ENCODE measurements at regions not wholly inside any gene's neighbourhood (a gene's known extent, or its start where the extent isn't known, plus 50 kb on each side); places are given as distances from the start of the nearest gene placed in this dataset.
"Not testable (repeated sequence)": the region's sequence is repeated elsewhere in the genome, so short reads cannot be mapped to it uniquely, and the experiment has no call there.

DNA sequence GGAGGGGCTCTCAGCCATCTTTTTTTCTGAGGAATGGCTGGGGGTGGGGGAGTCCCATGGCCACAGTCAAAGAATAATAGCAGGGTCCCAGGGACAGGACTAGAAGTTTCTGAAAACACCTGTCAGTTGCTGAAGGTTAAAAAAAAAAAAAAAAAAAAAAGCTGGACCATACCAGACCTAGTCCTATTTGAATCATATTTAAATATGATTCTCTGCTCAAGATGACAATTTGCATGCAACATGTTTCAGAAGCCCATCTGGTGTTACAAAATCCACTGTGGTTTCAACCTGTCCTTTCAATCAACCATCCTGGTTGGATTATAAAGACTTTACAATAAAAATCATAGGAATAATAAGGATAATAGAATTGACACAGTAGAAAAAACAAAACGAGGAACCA, 153.7 kb downstream of the TENT5C start:
- no peak for DNase-seq
- Mint-ChIP-seq H3K36me3 (ENCODE audit: low read depth) (no peaks in the 10 kb centered on the region), H3K27me3 (ENCODE audit: insufficient read depth) (no peaks in the 10 kb centered on the region; the same call in 1 of the 2 replicates), H3K4me3 (no peak overlapping the region), H3K27ac (no peak overlapping the region), H3K4me1 (ENCODE audit: low read depth) (peaks cover 31% of the 10 kb centered on the region), H3K9me3 (no peaks in the 10 kb centered on the region)
- TF ChIP-seq, protein P1, sequence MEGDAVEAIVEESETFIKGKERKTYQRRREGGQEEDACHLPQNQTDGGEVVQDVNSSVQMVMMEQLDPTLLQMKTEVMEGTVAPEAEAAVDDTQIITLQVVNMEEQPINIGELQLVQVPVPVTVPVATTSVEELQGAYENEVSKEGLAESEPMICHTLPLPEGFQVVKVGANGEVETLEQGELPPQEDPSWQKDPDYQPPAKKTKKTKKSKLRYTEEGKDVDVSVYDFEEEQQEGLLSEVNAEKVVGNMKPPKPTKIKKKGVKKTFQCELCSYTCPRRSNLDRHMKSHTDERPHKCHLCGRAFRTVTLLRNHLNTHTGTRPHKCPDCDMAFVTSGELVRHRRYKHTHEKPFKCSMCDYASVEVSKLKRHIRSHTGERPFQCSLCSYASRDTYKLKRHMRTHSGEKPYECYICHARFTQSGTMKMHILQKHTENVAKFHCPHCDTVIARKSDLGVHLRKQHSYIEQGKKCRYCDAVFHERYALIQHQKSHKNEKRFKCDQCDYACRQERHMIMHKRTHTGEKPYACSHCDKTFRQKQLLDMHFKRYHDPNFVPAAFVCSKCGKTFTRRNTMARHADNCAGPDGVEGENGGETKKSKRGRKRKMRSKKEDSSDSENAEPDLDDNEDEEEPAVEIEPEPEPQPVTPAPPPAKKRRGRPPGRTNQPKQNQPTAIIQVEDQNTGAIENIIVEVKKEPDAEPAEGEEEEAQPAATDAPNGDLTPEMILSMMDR (IDR thresholded peaks at IDR 0.05) = no peak

DNA sequence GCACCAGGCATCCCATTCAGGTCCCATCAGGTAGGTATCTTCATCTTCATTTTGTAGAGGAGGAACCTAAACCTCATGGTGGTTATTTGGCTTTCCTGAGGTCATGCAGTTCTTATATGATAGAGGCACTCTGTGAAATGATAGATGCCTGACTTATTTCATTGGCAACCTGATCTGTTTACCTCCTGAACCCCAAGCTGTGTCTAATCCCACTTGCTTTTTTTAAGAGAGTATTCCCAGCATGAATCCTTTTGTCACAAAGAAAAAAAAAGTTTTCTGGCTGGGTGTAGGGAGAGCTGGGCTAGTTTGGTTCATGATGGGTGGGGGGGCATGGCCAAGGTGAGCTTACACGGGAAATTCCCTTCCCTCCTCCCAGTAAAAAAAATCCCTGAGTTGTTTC, 154.2 kb downstream of the TENT5C start:
- H3K9me3 Mint-ChIP-seq = no peaks in the 10 kb centered on the region
- H3K4me1 Mint-ChIP-seq (ENCODE audit: low read depth) = peaks cover 31% of the 10 kb centered on the region
- H3K4me3 Mint-ChIP-seq = no peak overlapping the region
- H3K36me3 Mint-ChIP-seq (ENCODE audit: low read depth) = no peaks in the 10 kb centered on the region
- no peak for DNase-seq
- no peaks in the 10 kb centered on the region; the same call in 1 of the 2 replicates for H3K27me3 Mint-ChIP-seq (ENCODE audit: insufficient read depth)
- H3K27ac Mint-ChIP-seq = no peak overlapping the region
- TF ChIP-seq, protein P1 (IDR thresholded peaks at IDR 0.05) = no peak

DNA sequence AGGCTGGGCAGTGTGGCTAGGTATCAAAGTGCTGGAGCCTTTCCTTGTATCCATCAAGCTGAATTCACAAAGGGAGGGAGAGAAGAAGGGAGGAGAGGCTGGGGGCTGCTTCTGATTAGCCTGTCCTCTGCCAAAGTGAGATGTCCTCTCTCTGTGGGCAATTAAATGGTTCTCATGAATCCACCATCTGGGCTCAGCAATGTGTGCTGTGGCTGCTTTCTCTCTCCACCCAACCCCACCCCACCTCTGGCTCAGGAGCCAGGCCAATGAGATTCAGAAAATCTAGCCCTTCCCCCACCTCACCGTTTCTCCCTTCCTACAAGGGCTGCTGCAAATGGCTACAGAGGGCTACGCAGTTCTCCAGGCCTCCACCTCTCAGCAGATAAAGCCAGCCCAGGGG, 154.6 kb downstream of the TENT5C start:
- peaks cover 31% of the 10 kb centered on the region for H3K4me1 Mint-ChIP-seq (ENCODE audit: low read depth)
- no peak overlapping the region for H3K27ac Mint-ChIP-seq
- no peak for DNase-seq
- no peak overlapping the region for H3K4me3 Mint-ChIP-seq
- H3K9me3 Mint-ChIP-seq = no peaks in the 10 kb centered on the region
- TF ChIP-seq, protein P1 (IDR thresholded peaks at IDR 0.05) = no peak
- peaks cover under 1% of the 10 kb centered on the region; the same call in 1 of the 2 replicates for H3K27me3 Mint-ChIP-seq (ENCODE audit: insufficient read depth)
- H3K36me3 Mint-ChIP-seq (ENCODE audit: low read depth) = no peaks in the 10 kb centered on the region

DNA sequence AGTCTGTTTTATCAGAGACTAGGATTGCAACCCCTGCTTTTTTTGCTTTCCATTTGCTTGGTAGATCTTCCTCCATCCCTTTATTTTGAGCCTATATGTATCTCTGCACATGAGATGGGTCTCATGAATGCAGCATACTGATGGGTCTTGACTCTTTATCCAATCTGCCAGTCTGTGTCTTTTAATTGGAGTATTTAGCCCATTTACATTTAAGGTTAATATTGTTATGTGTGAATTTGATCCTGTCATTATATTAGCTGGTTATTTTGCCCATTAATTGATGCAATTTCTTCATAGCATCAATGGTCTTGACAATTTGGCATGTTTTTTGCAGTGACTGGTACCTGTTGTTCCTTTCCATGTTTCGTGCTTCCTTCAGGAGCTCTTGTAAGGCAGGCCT, 161.7 kb downstream of the GDAP2 start:
- H3K27ac Mint-ChIP-seq; H3K4me1 Mint-ChIP-seq (ENCODE audit: low read depth): not testable (repeated sequence)

DNA sequence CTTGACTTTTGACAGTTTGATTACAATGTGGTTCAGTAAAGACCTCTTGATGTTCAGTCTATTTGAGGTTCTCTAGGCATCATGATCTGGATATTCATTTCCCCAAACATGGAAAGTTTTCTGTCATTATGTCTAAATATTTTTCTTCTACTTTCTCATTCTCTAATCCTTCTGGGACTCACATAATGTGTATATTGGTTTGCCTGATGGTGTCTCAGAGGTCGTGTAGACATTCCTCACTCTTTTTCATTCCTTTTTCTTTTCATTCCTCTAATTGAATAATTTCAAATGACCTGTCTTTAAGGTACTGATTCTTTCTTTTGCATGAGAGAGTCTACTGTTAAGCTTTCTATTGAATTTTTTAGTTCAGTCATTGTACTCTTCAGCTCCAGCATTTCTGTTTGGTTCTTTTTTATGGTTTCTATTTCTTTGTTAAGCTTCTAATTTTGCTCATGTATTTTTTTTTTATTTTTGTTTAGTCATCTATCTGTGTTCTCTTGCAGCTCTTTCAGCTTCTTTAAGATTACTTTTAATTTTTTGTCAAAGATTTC, 158.4 kb downstream of the GDAP2 start:
- H3K27ac Mint-ChIP-seq = no peak overlapping the region
- H3K36me3 Mint-ChIP-seq (ENCODE audit: low read depth) = peaks cover 29% of the 10 kb centered on the region
- H3K9me3 Mint-ChIP-seq = peaks cover 47% of the 10 kb centered on the region
- peaks cover 12% of the 10 kb centered on the region for H3K27me3 Mint-ChIP-seq (ENCODE audit: insufficient read depth)
- H3K4me3 Mint-ChIP-seq = no peak overlapping the region
- TF ChIP-seq, protein P1 (IDR thresholded peaks at IDR 0.05) = no peak
- no peak for DNase-seq
- H3K4me1 Mint-ChIP-seq (ENCODE audit: low read depth) = no peaks in the 10 kb centered on the region

More for the DNA sequence above, 161.7 kb downstream of the GDAP2 start:
- peaks cover 47% of the 10 kb centered on the region for H3K9me3 Mint-ChIP-seq
- not testable (repeated sequence) for DNase-seq, H3K4me3 Mint-ChIP-seq
- H3K27me3 Mint-ChIP-seq (ENCODE audit: insufficient read depth) = peaks cover 18% of the 10 kb centered on the region
- H3K36me3 Mint-ChIP-seq (ENCODE audit: low read depth) = peaks cover 29% of the 10 kb centered on the region

DNA sequence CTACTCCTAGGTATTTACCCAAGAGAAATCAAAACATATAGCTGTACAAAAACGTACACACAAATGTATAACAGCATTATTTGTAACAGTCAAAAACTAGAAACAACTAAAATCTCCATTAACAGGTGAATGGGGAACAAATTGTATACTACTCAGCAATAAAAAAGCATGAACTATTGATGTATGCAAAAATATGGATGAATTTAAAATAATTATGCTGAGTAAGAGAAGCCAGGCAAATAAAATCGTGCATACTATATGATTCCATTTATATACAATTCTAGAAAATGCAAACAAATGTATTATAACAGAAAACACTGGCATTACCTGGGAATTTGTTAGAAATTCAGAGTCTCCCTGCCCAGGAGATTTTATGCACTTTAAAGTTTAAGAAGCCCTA, 150.1 kb downstream of the GDAP2 start:
- H3K9me3 Mint-ChIP-seq = no peaks in the 10 kb centered on the region
- H3K36me3 Mint-ChIP-seq (ENCODE audit: low read depth) = no peaks in the 10 kb centered on the region
- no peak for DNase-seq
- H3K27ac Mint-ChIP-seq = no peak overlapping the region
- peaks cover 14% of the 10 kb centered on the region for H3K4me1 Mint-ChIP-seq (ENCODE audit: low read depth)
- no peaks in the 10 kb centered on the region; the same call in none of the 2 replicates for H3K27me3 Mint-ChIP-seq (ENCODE audit: insufficient read depth)
- no peak overlapping the region for H3K4me3 Mint-ChIP-seq
- TF ChIP-seq, protein P1 (IDR thresholded peaks at IDR 0.05) = no peak
